GM12874 (cell line): ENCODE measurements at regions not wholly inside any gene's neighbourhood (a gene's known extent, or its start where the extent isn't known, plus 50 kb on each side); places are given as distances from the start of the nearest gene placed in this dataset.

Source experiments
- TF ChIP-seq, protein P1 (sequence below): IDR thresholded peaks from 2 replicates; pipeline ENCODE4 v1.5.1; 2011; ENCODE audit warnings: low read depth, mild to moderate bottlenecking, control low read depth, low read length, moderate library complexity; ENCODE audit not compliant: insufficient read depth

DNA sequence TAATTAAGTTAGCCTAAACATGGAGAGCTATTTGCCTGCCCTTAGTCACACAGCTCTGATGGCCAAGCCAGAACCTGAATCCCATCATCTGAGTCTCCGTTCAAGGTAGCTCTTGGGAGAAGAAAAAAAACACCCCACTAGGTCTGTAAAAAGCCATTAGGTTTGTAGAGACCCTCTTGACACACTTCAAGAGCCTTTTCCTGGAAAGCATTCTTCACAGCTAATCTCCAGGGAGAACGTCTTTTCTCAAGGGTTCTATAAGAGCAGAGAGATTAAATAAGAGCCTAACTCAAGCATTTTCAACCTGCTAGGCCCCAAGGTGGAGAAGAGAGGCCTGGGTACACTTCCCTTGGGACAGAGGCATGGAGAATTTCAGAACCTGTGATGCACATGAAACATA, 61.6 kb upstream of the NAV2 start:
- TF ChIP-seq, protein P1, sequence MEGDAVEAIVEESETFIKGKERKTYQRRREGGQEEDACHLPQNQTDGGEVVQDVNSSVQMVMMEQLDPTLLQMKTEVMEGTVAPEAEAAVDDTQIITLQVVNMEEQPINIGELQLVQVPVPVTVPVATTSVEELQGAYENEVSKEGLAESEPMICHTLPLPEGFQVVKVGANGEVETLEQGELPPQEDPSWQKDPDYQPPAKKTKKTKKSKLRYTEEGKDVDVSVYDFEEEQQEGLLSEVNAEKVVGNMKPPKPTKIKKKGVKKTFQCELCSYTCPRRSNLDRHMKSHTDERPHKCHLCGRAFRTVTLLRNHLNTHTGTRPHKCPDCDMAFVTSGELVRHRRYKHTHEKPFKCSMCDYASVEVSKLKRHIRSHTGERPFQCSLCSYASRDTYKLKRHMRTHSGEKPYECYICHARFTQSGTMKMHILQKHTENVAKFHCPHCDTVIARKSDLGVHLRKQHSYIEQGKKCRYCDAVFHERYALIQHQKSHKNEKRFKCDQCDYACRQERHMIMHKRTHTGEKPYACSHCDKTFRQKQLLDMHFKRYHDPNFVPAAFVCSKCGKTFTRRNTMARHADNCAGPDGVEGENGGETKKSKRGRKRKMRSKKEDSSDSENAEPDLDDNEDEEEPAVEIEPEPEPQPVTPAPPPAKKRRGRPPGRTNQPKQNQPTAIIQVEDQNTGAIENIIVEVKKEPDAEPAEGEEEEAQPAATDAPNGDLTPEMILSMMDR, result no peak

DNA sequence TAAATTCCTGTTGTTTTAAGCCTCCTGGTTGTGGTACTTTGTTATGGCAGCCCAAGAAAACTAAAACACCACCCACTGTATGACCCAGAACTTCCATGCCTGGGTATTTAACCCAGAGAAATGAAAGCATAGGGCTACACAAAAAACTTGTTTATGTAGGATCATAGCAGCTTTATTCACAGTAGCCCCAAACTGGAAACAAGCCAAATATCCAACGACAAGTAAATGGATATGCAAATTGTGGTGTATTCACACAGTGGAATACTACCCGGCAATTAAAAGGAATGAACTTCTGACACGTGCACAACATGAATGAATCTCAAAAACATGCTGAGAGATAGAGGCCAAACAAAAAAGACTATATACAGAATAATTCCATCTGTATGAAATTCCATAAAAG, 62.2 kb upstream of the NAV2 start:
- TF ChIP-seq, protein P1, result no peak

DNA sequence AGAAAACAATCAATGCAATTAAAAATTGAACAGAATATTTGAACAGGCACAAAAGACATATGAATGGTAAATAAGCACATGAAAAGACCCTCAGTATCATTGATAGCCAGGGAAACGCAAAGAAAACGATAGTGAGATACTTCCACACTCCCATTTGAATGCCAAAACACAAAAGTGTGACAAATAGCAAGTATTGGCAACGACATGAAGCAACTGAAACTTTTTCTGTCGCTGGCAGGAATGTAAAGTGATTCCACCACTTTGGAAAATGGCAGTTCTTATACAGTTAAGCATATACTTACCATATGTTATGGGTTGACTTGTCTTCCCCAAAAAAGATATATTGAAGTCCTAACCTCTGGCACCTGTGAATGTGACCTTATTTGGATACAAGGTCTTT, 62.9 kb upstream of the NAV2 start:
- TF ChIP-seq, protein P1, result no peak

DNA sequence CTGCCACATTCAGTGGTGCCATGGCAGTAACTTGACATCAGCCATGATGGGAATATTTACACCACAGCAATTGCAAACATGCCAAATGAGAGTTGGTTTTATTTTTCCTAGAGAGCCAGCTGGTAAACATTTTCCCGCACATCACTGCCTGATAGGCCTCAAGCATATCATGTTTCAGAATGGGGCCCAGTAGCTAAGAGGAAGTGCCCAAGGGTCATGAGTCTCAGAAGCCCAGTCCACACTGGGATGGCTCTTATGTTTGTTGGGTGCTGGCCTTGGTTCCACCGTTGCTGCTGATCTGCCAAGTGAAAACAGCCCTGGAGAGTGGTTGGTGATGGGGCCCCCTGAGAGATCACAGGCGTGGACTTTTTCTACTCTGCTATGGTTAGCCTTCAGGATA, 64.3 kb upstream of the NAV2 start:
- TF ChIP-seq, protein P1, result no peak

DNA sequence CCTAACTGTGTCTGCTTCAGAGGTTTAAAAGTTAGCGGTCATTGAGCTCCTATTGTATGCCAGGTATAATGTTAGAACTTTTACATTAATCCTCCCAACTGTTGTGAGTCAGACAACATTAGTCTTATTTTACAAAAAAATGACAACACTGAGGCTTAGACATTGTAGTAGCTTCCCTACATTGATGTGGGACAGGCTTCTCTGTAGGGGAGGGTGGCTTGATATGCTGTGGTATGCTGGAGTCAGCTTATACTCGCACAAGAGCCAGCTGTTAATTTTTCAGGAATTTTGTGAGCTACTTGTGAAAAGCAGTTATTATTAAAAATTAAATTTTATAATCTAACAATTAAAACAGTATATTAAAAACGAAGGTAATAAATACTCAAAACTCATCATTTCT, 64.8 kb upstream of the NAV2 start:
- TF ChIP-seq, protein P1, result no peak

DNA sequence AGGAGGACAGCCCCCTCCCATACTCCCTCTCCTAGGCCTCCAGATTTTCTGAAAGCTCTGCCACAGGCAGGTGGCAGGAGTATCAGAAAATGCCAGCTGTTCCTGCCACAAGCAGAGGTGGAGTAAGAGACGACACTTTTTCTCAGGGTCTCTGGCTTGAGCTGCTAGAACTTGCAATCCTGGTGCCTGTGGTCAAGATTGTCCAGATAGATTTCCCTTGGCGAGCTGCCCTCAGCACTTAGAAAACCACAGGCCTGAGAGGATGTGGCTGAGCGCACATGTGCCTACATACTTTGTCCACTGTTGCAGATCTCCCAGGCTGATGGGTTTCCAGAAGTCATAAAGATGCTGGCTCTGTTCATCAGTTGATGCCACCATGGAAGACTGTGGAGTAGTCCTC, 65.7 kb upstream of the NAV2 start:
- TF ChIP-seq, protein P1, result no peak

DNA sequence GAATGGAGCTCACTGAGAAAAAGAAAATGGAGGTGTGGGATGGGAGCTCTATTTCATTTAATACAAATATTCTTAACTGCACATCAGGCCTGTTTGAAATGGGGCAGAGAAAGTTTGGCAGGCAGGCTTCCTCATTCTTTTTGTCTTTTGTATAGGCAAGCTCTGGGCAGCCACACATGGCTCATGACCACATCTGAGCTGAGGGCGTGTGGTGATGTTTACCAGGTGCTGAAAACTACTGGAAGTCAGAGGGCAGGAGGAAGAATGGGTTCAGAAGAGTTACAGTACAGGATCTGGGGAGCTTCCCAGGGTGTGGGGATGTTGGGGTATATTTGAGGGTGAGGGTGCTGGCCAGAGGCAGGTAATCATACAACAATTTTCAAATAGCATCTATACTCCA, 66.3 kb upstream of the NAV2 start:
- TF ChIP-seq, protein P1, result no peak

DNA sequence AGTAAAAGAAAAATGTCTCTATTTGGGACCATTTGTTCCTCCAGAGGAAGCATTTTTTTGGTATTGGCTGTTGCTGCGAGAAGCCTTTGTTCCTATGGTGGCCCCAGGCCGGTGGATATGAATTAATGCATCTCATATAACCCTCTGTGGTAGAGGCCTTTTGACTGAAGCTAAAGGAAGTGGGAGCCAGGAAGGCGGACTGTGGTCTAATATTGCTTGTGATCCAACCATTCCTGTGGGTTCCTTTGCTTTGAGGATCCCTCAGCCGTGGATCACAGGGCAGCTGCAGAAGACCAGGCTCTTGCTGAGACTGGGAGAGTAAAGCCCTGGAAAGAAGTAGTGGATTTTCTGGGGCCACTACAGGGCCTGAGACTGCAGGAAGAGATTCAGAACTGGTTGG, 68.3 kb upstream of the NAV2 start:
- TF ChIP-seq, protein P1, result no peak
